ENCODE measurements at regions not wholly inside any gene's neighbourhood (a gene's known extent, or its start where the extent isn't known, plus 50 kb on each side); places are given as distances from the start of the nearest gene placed in this dataset.

DNA sequence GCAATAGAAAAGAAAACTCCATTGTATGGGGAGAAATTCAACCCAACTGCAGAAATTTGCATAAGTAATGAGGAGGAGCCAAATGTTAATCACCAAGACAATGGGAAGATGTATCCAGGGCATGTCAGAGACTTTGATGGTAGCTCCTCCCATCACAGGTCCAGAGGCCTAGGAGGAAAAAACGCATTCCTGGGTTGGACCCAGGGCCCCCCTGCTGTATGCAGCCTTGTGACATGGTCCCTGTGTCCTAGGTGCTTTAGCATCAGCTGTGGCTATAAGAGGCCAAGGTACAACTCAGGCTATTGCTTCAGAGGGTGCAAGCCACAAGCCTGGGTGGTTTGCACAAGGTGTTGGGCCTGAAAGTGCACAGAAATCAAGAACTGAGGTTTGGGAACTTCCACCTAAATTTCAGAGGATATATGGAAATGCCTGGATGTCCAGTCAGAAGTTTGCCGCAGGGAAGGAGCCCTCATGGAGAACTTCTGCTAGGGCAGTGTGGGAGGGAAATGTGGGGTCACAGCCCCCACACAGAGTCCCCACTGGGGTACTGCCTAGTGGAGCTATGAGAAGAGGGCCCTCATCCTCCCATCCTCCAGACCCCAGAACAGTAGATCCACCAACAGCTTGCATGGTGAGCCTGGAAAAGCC, 162.3 kb downstream of the TGFB2 start:
- FAIRE-seq (no peak), ATAC-seq (no peak), DNase-seq (no peak)
- 78 to 89% methylated on average over 2 of the region's 2 CpGs for WGBS, 2 donors
- no peak overlapping the region for H3K27ac ChIP-seq
- TF ChIP-seq, protein P1, sequence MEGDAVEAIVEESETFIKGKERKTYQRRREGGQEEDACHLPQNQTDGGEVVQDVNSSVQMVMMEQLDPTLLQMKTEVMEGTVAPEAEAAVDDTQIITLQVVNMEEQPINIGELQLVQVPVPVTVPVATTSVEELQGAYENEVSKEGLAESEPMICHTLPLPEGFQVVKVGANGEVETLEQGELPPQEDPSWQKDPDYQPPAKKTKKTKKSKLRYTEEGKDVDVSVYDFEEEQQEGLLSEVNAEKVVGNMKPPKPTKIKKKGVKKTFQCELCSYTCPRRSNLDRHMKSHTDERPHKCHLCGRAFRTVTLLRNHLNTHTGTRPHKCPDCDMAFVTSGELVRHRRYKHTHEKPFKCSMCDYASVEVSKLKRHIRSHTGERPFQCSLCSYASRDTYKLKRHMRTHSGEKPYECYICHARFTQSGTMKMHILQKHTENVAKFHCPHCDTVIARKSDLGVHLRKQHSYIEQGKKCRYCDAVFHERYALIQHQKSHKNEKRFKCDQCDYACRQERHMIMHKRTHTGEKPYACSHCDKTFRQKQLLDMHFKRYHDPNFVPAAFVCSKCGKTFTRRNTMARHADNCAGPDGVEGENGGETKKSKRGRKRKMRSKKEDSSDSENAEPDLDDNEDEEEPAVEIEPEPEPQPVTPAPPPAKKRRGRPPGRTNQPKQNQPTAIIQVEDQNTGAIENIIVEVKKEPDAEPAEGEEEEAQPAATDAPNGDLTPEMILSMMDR (IDR thresholded peaks at IDR 0.05): no peak
- H3K36me3 ChIP-seq: no peaks in the 10 kb centered on the region
- no peaks in the 10 kb centered on the region for H3K27me3 ChIP-seq
- H3K4me1 ChIP-seq: no peaks in the 10 kb centered on the region
- intact Hi-C loops (cut with DNase I): no loop called here
- no peaks in the 10 kb centered on the region for H3K9me3 ChIP-seq
- H3K4me3 ChIP-seq: no peak overlapping the region

DNA sequence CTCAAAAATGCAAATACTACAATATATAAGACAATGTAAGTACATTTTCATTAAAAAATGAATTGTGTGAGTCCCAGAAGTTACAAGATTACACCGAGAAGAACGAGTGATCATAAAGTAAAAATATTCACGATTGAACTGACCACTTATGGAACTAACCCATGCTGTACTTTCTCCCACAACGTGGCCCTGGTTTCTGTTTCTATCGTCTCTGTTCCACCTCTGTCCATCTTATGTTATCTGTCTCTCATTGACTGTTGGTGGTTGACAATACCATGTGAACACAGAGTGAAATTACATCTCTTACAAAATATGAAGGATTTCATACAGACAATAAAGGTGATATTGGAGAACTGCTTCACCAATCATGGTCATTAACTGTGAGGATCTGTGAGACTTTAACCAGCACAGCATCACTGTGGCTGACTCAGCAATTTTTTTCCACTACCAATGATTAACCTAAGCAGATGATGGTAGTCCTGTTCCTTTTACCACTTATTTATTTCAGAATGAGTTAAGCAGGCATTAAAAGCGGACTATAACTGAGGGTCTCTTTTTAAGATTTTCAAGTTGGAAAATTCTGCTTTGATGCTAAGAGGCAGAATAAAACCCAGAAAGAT, 165.1 kb downstream of the TGFB2 start:
- DNase-seq: no peak
- H3K9me3 ChIP-seq: no peaks in the 10 kb centered on the region
- 72 to 85% methylated on average over 6 of the region's 6 CpGs for WGBS, 2 donors
- no peaks in the 10 kb centered on the region for H3K27me3 ChIP-seq
- no peak overlapping the region for H3K27ac ChIP-seq
- intact Hi-C loops (cut with DNase I): no loop called here
- ATAC-seq: no peak
- no peak for FAIRE-seq
- H3K4me3 ChIP-seq: no peak overlapping the region
- H3K36me3 ChIP-seq: no peaks in the 10 kb centered on the region
- H3K4me1 ChIP-seq: no peaks in the 10 kb centered on the region
- TF ChIP-seq, protein P1 (IDR thresholded peaks at IDR 0.05): no peak

DNA sequence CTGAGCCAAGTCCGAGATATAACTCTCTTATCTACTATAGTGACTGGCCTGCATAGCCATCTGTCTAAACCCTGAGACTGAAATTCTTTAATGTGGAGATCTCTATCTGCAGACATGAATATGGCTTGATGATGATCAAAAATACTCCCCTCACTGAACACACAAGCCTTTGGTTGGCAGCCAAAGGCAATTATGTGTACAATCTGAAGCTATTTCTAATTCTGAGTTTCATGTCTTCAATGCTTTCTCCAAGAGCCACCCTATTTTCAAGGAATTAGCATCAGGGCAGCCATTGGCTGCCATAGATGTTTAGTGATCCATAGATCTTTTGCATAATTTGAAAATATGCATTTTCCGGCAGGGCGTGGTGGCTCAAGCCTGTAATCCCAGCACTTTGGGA, 168.2 kb downstream of the TGFB2 start:
- no peak overlapping the region for H3K4me3 ChIP-seq
- no peaks in the 10 kb centered on the region for H3K9me3 ChIP-seq
- no peaks in the 10 kb centered on the region for H3K36me3 ChIP-seq
- no peaks in the 10 kb centered on the region for H3K27me3 ChIP-seq
- intact Hi-C loops (cut with DNase I): no loop called here
- no peak overlapping the region for H3K27ac ChIP-seq
- no peak for FAIRE-seq
- no peak for ATAC-seq
- no peaks in the 10 kb centered on the region for H3K4me1 ChIP-seq
- no peak for DNase-seq
- TF ChIP-seq, protein P1 (IDR thresholded peaks at IDR 0.05): no peak
- WGBS, 2 donors: 78 to 87% methylated on average over 3 of the region's 3 CpGs

DNA sequence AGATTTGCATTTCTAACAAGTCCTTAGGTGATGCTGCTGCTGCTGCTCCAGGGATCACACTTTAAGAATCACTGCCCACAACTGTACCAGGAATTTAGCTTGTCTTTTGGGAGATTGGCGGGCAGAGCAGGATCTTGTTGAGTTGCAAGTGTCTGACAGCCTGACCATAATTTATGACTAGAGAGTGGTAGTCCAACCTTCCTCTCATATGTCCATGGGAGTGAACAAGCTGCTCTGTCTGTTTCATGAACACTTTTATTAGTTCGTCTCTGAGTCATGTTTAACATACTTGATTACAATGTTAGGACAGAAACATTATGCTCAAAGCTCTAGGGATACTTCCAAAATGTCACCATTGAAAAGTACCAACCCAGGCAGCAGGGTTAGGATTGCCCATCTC, 169.6 kb downstream of the TGFB2 start:
- DNase-seq: no peak
- Histone ChIP-seq H3K9me3 (no peaks in the 10 kb centered on the region), H3K36me3 (no peaks in the 10 kb centered on the region), H3K4me3 (no peak overlapping the region), H3K27me3 (no peaks in the 10 kb centered on the region), H3K27ac (no peak overlapping the region), H3K4me1 (no peaks in the 10 kb centered on the region)
- no peak for FAIRE-seq
- TF ChIP-seq, protein P1 (IDR thresholded peaks at IDR 0.05): no peak
- WGBS, 2 donors: 74% methylated on average over 2 of the region's 2 CpGs
- intact Hi-C loops (cut with DNase I): no loop called here
- no peak for ATAC-seq

DNA sequence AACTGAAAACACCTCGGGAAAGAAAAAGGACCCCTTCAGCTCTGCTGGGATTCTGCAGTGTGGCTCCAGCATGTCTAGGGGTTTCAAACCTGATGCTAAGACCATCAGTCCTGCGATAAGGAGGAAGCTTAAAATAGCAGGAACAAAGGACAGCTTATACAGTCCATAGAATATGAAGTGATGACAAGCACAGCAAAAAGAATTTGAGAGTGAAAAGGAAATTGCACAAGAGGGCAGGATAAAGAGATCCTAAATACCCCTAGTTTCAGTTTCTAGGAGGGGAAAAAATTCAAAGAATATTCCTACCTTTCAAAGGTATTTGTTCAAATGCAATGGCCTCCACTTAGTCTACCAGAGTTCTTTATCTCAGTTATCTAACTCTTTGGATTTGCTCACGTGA, 171.4 kb downstream of the TGFB2 start:
- ATAC-seq (no peak), DNase-seq (no peak), FAIRE-seq (no peak)
- Histone ChIP-seq H3K36me3 (no peaks in the 10 kb centered on the region), H3K27me3 (no peaks in the 10 kb centered on the region), H3K4me3 (no peak overlapping the region), H3K4me1 (no peaks in the 10 kb centered on the region), H3K9me3 (no peaks in the 10 kb centered on the region), H3K27ac (no peak overlapping the region)
- intact Hi-C loops (cut with DNase I): no loop called here
- TF ChIP-seq, protein P1 (IDR thresholded peaks at IDR 0.05): no peak
- 57 to 69% methylated on average over 3 of the region's 3 CpGs for WGBS, 2 donors

Measured in pancreas (tissue), 10 donors.